ENCODE measurements at regions not wholly inside any gene's neighbourhood (a gene's known extent, or its start where the extent isn't known, plus 50 kb on each side); places are given as distances from the start of the nearest gene placed in this dataset.
"Not testable (repeated sequence)": the region's sequence is repeated elsewhere in the genome, so short reads cannot be mapped to it uniquely, and the experiment has no call there.

GRCh38 chr14:57046175-57046574 lies 222.5 kb downstream of the EXOC5 start:
- ChIA-PET CTCF (no interaction called here), POLR2A (no interaction called here)
- in situ Hi-C loops (cut with HindIII; ENCODE audit: low pct_unique_long_range_greater_than_20kb, low sequenced_read_pairs), result no loop called here
- DNase-seq (ENCODE audit: low read depth, low spot score), result no peak
- no TSS peak for BruUV-seq (replicated peaks)
- Histone ChIP-seq H3K9me3 (ENCODE audit: control insufficient read depth, insufficient read depth, low read depth, low read length) (no peaks in the 10 kb centered on the region), H3K4me1 (ENCODE audit: control insufficient read depth, insufficient read depth, low read length) (no peaks in the 10 kb centered on the region), H3K4me3 (ENCODE audit: low read depth in 2 of 2, low read length in 2 of 2) (no peak overlapping the region), H3K36me3 (ENCODE audit: control insufficient read depth, insufficient read depth, low read length) (no peaks in the 10 kb centered on the region), H3K27me3 (ENCODE audit: control insufficient read depth, insufficient read depth, low read length) (no peaks in the 10 kb centered on the region; the same call in 1 of the 2 replicates), H3K27ac (ENCODE audit: low read length) (no peak overlapping the region)
- ATAC-seq, result no peak
- no peak for TF ChIP-seq POLR2AphosphoS5 (IDR thresholded peaks at IDR 0.05; ENCODE audit: low read depth, low read length)
- TF ChIP-seq CTCF (IDR thresholded peaks at IDR 0.05), result no peak
- TF ChIP-seq TCF7L2 (IDR thresholded peaks at IDR 0.05; ENCODE audit: low read depth, low read length), result no peak
- TF ChIP-seq SIN3A (IDR thresholded peaks at IDR 0.05; ENCODE audit: borderline replicate concordance, insufficient read depth, low read depth, low read length), result no peak
- TF ChIP-seq REST (IDR thresholded peaks at IDR 0.05; ENCODE audit: insufficient read depth in 1 of 2, low read depth in 2 of 2, low read length in 1 of 2), result no peak
- intact Hi-C loops (cut with micrococcal nuclease; ENCODE audit: unreplicated experiment), result no loop called here

GRCh38 chr14:57044101-57044973 lies 224.4 kb downstream of the EXOC5 start:
- CTCF ChIA-PET; intact Hi-C loops (cut with micrococcal nuclease; ENCODE audit: unreplicated experiment); in situ Hi-C loops (cut with HindIII; ENCODE audit: low pct_unique_long_range_greater_than_20kb, low sequenced_read_pairs); H3K36me3 ChIP-seq (ENCODE audit: control insufficient read depth, insufficient read depth, low read length); H3K9me3 ChIP-seq (ENCODE audit: control insufficient read depth, insufficient read depth, low read depth, low read length); H3K27ac ChIP-seq (ENCODE audit: low read length); DNase-seq (ENCODE audit: low read depth, low spot score); BruUV-seq (replicated peaks); POLR2A ChIA-PET; H3K4me3 ChIP-seq (ENCODE audit: low read depth in 2 of 2, low read length in 2 of 2); H3K27me3 ChIP-seq (ENCODE audit: control insufficient read depth, insufficient read depth, low read length); ATAC-seq; H3K4me1 ChIP-seq (ENCODE audit: control insufficient read depth, insufficient read depth, low read length): not testable (repeated sequence)

GRCh38 chr14:57038689-57039088 lies 228.4 kb upstream of the OTX2 start:
- Histone ChIP-seq H3K4me3 (ENCODE audit: low read depth in 2 of 2, low read length in 2 of 2) (no peak overlapping the region), H3K27me3 (ENCODE audit: control insufficient read depth, insufficient read depth, low read length) (no peaks in the 10 kb centered on the region; the same call in 1 of the 2 replicates), H3K27ac (ENCODE audit: low read length) (no peak overlapping the region), H3K36me3 (ENCODE audit: control insufficient read depth, insufficient read depth, low read length) (no peaks in the 10 kb centered on the region), H3K9me3 (ENCODE audit: control insufficient read depth, insufficient read depth, low read depth, low read length) (no peaks in the 10 kb centered on the region), H3K4me1 (ENCODE audit: control insufficient read depth, insufficient read depth, low read length) (no peaks in the 10 kb centered on the region)
- CTCF ChIA-PET, result no interaction called here
- POLR2A ChIA-PET, result no interaction called here
- DNase-seq (ENCODE audit: low read depth, low spot score), result no peak
- intact Hi-C loops (cut with micrococcal nuclease; ENCODE audit: unreplicated experiment) (no loop called here), in situ Hi-C loops (cut with HindIII; ENCODE audit: low pct_unique_long_range_greater_than_20kb, low sequenced_read_pairs) (no loop called here)
- ATAC-seq, result no peak
- TF ChIP-seq TCF7L2 (IDR thresholded peaks at IDR 0.05; ENCODE audit: low read depth, low read length) (no peak), REST (IDR thresholded peaks at IDR 0.05; ENCODE audit: insufficient read depth in 1 of 2, low read depth in 2 of 2, low read length in 1 of 2) (no peak), CTCF (IDR thresholded peaks at IDR 0.05) (no peak), SIN3A (IDR thresholded peaks at IDR 0.05; ENCODE audit: borderline replicate concordance, insufficient read depth, low read depth, low read length) (no peak), POLR2AphosphoS5 (IDR thresholded peaks at IDR 0.05; ENCODE audit: low read depth, low read length) (no peak)
- no TSS peak for BruUV-seq (replicated peaks)
